H1 (cell line): ENCODE measurements at regions not wholly inside any gene's neighbourhood (a gene's known extent, or its start where the extent isn't known, plus 50 kb on each side); places are given as distances from the start of the nearest gene placed in this dataset.

Experiments
- CTCF ChIA-PET: fragments of 300-600 bp; sonication (Branson Sonifier 250); formaldehyde crosslinking; loops from one replicate; lab custom pipeline; 2021; ENCODE audit not compliant: partially characterized antibody; lab: Charles Lee
- POLR2A ChIA-PET: fragments of 300-600 bp; sonication (Branson Sonifier 250); formaldehyde crosslinking; loops from one replicate; lab custom pipeline; 2021; ENCODE audit warnings: inconsistent platforms; ENCODE audit not compliant: partially characterized antibody; lab: Charles Lee
- DNase-seq, 2 experiments: peaks; one replicate each; pipeline versions ENCODE4 v3.0.0 to v3.0.0-alpha.2; 2010 to 2022; ENCODE audit warnings: low spot score in 2 of 2, low read depth in 1 of 2, mixed read lengths in 1 of 2
- FAIRE-seq: peaks from 2 replicates; lab custom pipeline; 2011; peaks lifted over from hg19 to GRCh38; lab: Jason Lieb, UNC
- H2AFZ ChIP-seq: 2 replicates; pipeline ENCODE4 v1.8.1; 2012; ENCODE audit warnings: low read length, inconsistent platforms
- H2AK5ac ChIP-seq: 2 replicates; pipeline ENCODE4 v1.6.1; 2013; ENCODE audit warnings: low read depth, low read length
- H2BK120ac ChIP-seq: replicated peaks from 2 replicates; pipeline ENCODE3; 2013; ENCODE audit warnings: low read depth, low read length, inconsistent platforms
- H2BK12ac ChIP-seq: 2 replicates; pipeline ENCODE4 v1.6.1; 2013; ENCODE audit warnings: low read depth, low read length
- H2BK15ac ChIP-seq: 2 replicates; pipeline ENCODE4 v1.6.1; 2013; ENCODE audit warnings: low read length
- H2BK20ac ChIP-seq: 2 replicates; pipeline ENCODE4 v1.6.1; 2013; ENCODE audit warnings: low read length
- H2BK5ac ChIP-seq: 2 replicates; pipeline ENCODE4 v1.6.1; 2013; ENCODE audit warnings: low read depth, low read length
- H3K14ac ChIP-seq: 2 replicates; pipeline ENCODE4 v1.6.1; 2013; ENCODE audit warnings: inconsistent platforms; ENCODE audit not compliant: insufficient read length
- H3K18ac ChIP-seq: 2 replicates; pipeline ENCODE4 v1.6.1; 2013; ENCODE audit warnings: low read length; ENCODE audit errors: extremely low read depth
- H3K23ac ChIP-seq: 2 replicates; pipeline ENCODE4 v1.6.1; 2013; ENCODE audit warnings: inconsistent platforms; ENCODE audit not compliant: insufficient read length
- H3K23me2 ChIP-seq: 2 replicates; pipeline ENCODE4 v1.6.1; 2013; ENCODE audit warnings: low read depth, low read length
- H3K27ac ChIP-seq: 2 replicates; pipeline ENCODE4 v1.6.1; 2011; ENCODE audit warnings: low read depth, low read length, inconsistent platforms
- H3K27me3 ChIP-seq, 4 experiments: replicated peaks in 1 of 4; 1 replicate in 1 of 4; 2 replicates in 3 of 4; pipeline versions ENCODE4 v1.6.1 to v1.8.1; 2011 to 2013; ENCODE audit warnings: low read length in 3 of 4, mild to moderate bottlenecking in 3 of 4, inconsistent platforms in 2 of 4, mixed read lengths in 2 of 4, moderate library complexity in 1 of 4; ENCODE audit not compliant: control insufficient read depth in 3 of 4, insufficient read depth in 3 of 4; ENCODE audit errors: extremely low read depth in 1 of 4
- H3K36me3 ChIP-seq, 4 experiments: 2 replicates each; pipeline versions ENCODE4 v1.6.1 to v1.8.1; 2011 to 2013; ENCODE audit warnings: mild to moderate bottlenecking in 4 of 4, low read length in 3 of 4, moderate library complexity in 2 of 4, control low read depth in 1 of 4, inconsistent platforms in 1 of 4; ENCODE audit not compliant: insufficient read depth in 4 of 4, control insufficient read depth in 2 of 4
- H3K4ac ChIP-seq: replicated peaks from 2 replicates; pipeline ENCODE3; 2013; ENCODE audit warnings: low read length, low read depth, mixed read lengths, inconsistent platforms; ENCODE audit not compliant: insufficient read length
- H3K4me1 ChIP-seq, 4 experiments: replicated peaks in 1 of 4; 1 replicate in 1 of 4; 2 replicates in 3 of 4; pipeline versions ENCODE4 v1.6.1 to v1.8.1; 2011 to 2013; ENCODE audit warnings: low read length in 3 of 4, inconsistent platforms in 2 of 4, mixed read lengths in 1 of 4; ENCODE audit not compliant: insufficient read depth in 4 of 4, control insufficient read depth in 3 of 4
- H3K4me2 ChIP-seq, 2 experiments: 2 replicates each; pipeline versions ENCODE4 v1.6.1 to v1.8.1; 2011 to 2013; ENCODE audit warnings: low read depth in 2 of 2, low read length in 2 of 2, control low read depth in 1 of 2, inconsistent platforms in 1 of 2, mild to moderate bottlenecking in 1 of 2; ENCODE audit not compliant: insufficient read depth in 1 of 2
- H3K4me3 ChIP-seq, 4 experiments: fragments of 200-600, 300-600 bp in 1 of 4; sonication (generic), shearing (Covaris generic), sonication (Bioruptor Twin) in 1 of 4; 2 replicates each; pipeline versions ENCODE4 v1.5.1 to v1.8.1; 2011 to 2016; ENCODE audit warnings: low read length in 4 of 4, low read depth in 3 of 4, control low read depth in 2 of 4, inconsistent platforms in 2 of 4, mild to moderate bottlenecking in 2 of 4, mixed read lengths in 1 of 4, moderate library complexity in 1 of 4; ENCODE audit not compliant: insufficient read depth in 2 of 4; ENCODE audit errors: extremely low read depth in 1 of 4
- H3K56ac ChIP-seq: replicated peaks from 2 replicates; pipeline ENCODE3; 2013; ENCODE audit warnings: low read depth, mild to moderate bottlenecking, mixed read lengths, low read length, inconsistent platforms; ENCODE audit not compliant: insufficient read length
- H3K79me1 ChIP-seq: 2 replicates; pipeline ENCODE4 v1.6.1; 2013; ENCODE audit warnings: low read depth, low read length, control low read depth
- H3K79me2 ChIP-seq, 2 experiments: 2 replicates each; pipeline versions ENCODE4 v1.6.1 to v1.8.1; 2012 to 2013; ENCODE audit warnings: low read length in 2 of 2, mild to moderate bottlenecking in 2 of 2, inconsistent platforms in 1 of 2; ENCODE audit not compliant: insufficient read depth in 2 of 2, control insufficient read depth in 1 of 2
- H3K9ac ChIP-seq, 4 experiments: replicated peaks in 1 of 4; 1 replicate in 1 of 4; 2 replicates in 3 of 4; pipeline versions ENCODE4 v1.6.1 to v1.8.1; 2011 to 2013; ENCODE audit warnings: low read depth in 3 of 4, low read length in 3 of 4, control low read depth in 2 of 4, mild to moderate bottlenecking in 2 of 4, moderate library complexity in 2 of 4, inconsistent platforms in 1 of 4; ENCODE audit errors: extremely low read depth in 1 of 4
- H3K9me3 ChIP-seq, 2 experiments: 2 replicates each; pipeline versions ENCODE4 v1.6.1 to v1.8.1; 2012 to 2013; ENCODE audit warnings: mild to moderate bottlenecking in 2 of 2, moderate library complexity in 2 of 2, control low read depth in 1 of 2, inconsistent platforms in 1 of 2, low read depth in 1 of 2, low read length in 1 of 2, mixed read lengths in 1 of 2; ENCODE audit not compliant: insufficient read depth in 2 of 2
- H4K20me1 ChIP-seq, 2 experiments: replicated peaks in 1 of 2; 2 replicates each; pipeline versions ENCODE3 to v1.8.1; 2011 to 2013; ENCODE audit warnings: inconsistent platforms in 2 of 2, low read length in 2 of 2, mild to moderate bottlenecking in 1 of 2; ENCODE audit not compliant: insufficient read depth in 2 of 2, control insufficient read depth in 1 of 2
- H4K5ac ChIP-seq: 2 replicates; pipeline ENCODE4 v1.6.1; 2013; ENCODE audit warnings: low read length, low read depth, mixed read lengths, inconsistent platforms; ENCODE audit not compliant: insufficient read length
- H4K8ac ChIP-seq: 2 replicates; pipeline ENCODE4 v1.8.0; 2013; ENCODE audit warnings: mild to moderate bottlenecking, moderate library complexity, low read length, inconsistent platforms; ENCODE audit not compliant: insufficient read depth; ENCODE audit errors: extremely low read depth
- H4K91ac ChIP-seq: replicated peaks from 2 replicates; pipeline ENCODE3; 2013; ENCODE audit warnings: low read length, mixed read lengths, inconsistent platforms; ENCODE audit not compliant: insufficient read length
- BACH1 ChIP-seq: IDR thresholded peaks from 2 replicates; pipeline ENCODE4 v1.6.1; 2012; ENCODE audit warnings: low read length, improper control_type of control experiment
- MAFK ChIP-seq: IDR thresholded peaks from 2 replicates; pipeline ENCODE4 v1.6.1; 2012; ENCODE audit warnings: low read depth, mild to moderate bottlenecking, improper control_type of control experiment, low read length
- TEAD4 ChIP-seq: IDR thresholded peaks from 2 replicates; pipeline ENCODE4 v1.6.1; 2012; ENCODE audit warnings: low read depth, low read length, inconsistent platforms, mixed read lengths
- WGBS, 2 experiments: shearing (Covaris generic) in 1 of 2; methylation state at CpG; one replicate each; pipeline versions ENCODE4 v1.1.6 to v1.1.7; 2013 to 2015; ENCODE audit warnings: low lambda C conversion rate in 2 of 2, mixed read lengths in 2 of 2, inconsistent platforms in 1 of 2, low coverage in 1 of 2, missing lambda C conversion rate in 1 of 2; ENCODE audit not compliant: insufficient replicate concordance in 2 of 2, insufficient coverage in 1 of 2, insufficient read length in 1 of 2; ENCODE audit errors: extremely low coverage in 1 of 2, missing lambda C conversion rate in 1 of 2; 5-methylcytosine and 5-hydroxymethylcytosine counted together

DNA sequence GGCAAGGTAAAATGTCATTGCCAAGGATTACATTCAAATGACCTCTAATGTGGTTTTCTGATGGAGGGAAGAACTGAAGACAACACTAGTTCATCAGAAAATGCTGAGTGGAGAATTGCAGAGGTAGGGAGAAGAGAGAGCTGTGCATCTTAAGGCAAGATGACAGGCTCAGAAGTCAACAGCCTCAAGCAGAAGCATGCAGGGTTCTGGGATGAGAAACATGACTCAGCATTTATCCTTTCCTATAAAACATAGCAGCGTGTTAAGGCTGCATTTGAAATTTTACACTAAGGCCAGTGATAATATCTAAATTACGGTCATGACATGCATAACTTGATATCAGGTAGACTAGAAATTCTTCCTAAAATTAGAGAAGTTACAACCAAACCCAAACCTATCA is 53.7 kb upstream of the DYRK2 start:
- CTCF ChIA-PET = interaction anchor here (0.6 to 0.9 kb wide), 2 partner anchors 181 to 1499 kb away, joined by 3 read pairs; no protein-coding TSS in a partner anchor
- H3K4me3 ChIP-seq = no peak overlapping the region
- H2AFZ ChIP-seq = no peak overlapping the region
- 0 out of 7 replicates have a peak, but pooled peaks cover 0 to 2% (median 0%) of the 10 kb centered on the region in 4 experiments for H3K4me1 ChIP-seq
- H3K56ac ChIP-seq = no peak overlapping the region
- POLR2A ChIA-PET = no interaction called here
- H3K79me1 ChIP-seq = no peaks in the 10 kb centered on the region
- H2BK5ac ChIP-seq = no peak overlapping the region
- no peaks in the 10 kb centered on the region for H3K27me3 ChIP-seq
- H3K23ac ChIP-seq = no peak overlapping the region
- H2BK12ac ChIP-seq = no peak overlapping the region
- FAIRE-seq (no peak), DNase-seq (no peak)
- H3K36me3 ChIP-seq = no peaks in the 10 kb centered on the region
- H3K79me2 ChIP-seq = no peaks in the 10 kb centered on the region
- H2BK15ac ChIP-seq = no peak overlapping the region
- H3K27ac ChIP-seq = no peak overlapping the region
- TF ChIP-seq MAFK (peak; percentile 78), TEAD4 (no peak), BACH1 (peak; percentile 94)
- H3K9me3 ChIP-seq = 0 out of 4 replicates have a peak, but pooled peaks cover 0 to 2% of the 10 kb centered on the region in 2 experiments
- H3K23me2 ChIP-seq = no peaks in the 10 kb centered on the region
- H4K5ac ChIP-seq = no peak overlapping the region
- no peak overlapping the region for H2AK5ac ChIP-seq
- WGBS, 2 experiments = 98% methylated on average over 2 of the region's 2 CpGs; no CpG with 5 or more reads in 1 of the 2 experiments
- no peak overlapping the region for H2BK120ac ChIP-seq
- no peak overlapping the region for H4K91ac ChIP-seq
- H3K14ac ChIP-seq = no peak overlapping the region
- no peak overlapping the region for H3K18ac ChIP-seq
- no peak overlapping the region for H3K4ac ChIP-seq
- H4K20me1 ChIP-seq = no peaks in the 10 kb centered on the region
- H3K4me2 ChIP-seq = no peak overlapping the region
- no peak overlapping the region for H4K8ac ChIP-seq
- H3K9ac ChIP-seq = no peak overlapping the region
- H2BK20ac ChIP-seq = no peak overlapping the region
